ENCODE measurements at regions not wholly inside any gene's neighbourhood (a gene's known extent, or its start where the extent isn't known, plus 50 kb on each side); places are given as distances from the start of the nearest gene placed in this dataset.

DNA sequence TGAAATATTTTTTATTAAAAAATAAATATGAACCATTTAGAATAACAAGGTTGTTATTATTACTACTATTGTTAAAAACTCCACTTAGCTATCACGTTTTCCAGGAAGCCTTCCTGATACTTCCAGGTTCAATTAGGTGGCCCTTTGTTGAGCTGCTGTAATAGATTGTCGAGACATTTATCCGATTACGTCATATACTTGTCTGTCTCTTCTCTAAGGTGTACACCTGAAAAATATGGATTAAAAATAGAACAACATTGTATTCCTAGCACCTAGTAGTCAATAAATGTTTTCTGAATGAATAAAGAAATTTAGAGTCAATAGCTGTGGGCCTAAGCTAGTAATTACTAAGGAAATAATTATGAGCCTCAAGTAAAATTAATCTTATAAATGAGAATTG, 359.6 kb downstream of the RNF144B start:
- TF ChIP-seq CTCF (IDR thresholded peaks at IDR 0.05) (no peak), POLR2A (IDR thresholded peaks at IDR 0.05) (no peak)
